Suprapubic skin (tissue), 3 donors: ENCODE measurements at regions not wholly inside any gene's neighbourhood (a gene's known extent, or its start where the extent isn't known, plus 50 kb on each side); places are given as distances from the start of the nearest gene placed in this dataset.
"Not testable (repeated sequence)": the region's sequence is repeated elsewhere in the genome, so short reads cannot be mapped to it uniquely, and the experiment has no call there.

Experiments used
- EP300 ChIP-seq: sonication (generic); formaldehyde crosslinking; IDR thresholded peaks from one replicate; pipeline ENCODE4 v1.6.1; 2017; ENCODE audit warnings: antibody characterized with exemption
- POLR2A ChIP-seq, 2 donors: fragments of 450-650 bp; IDR thresholded peaks; one replicate each; pipeline ENCODE4 v1.6.1; 2017; ENCODE audit warnings: antibody characterized with exemption in 2 of 2, mild to moderate bottlenecking in 2 of 2, moderate library complexity in 2 of 2
- TF ChIP-seq, protein P1 (sequence below), 2 donors: fragments of 200-600 bp in 1 of 2; fragments of 450-650 bp in 1 of 2; sonication (generic) in 1 of 2; IDR thresholded peaks; one replicate each; pipeline ENCODE4 v1.5.1; 2016 to 2019; ENCODE audit warnings: antibody characterized with exemption in 2 of 2, mild to moderate bottlenecking in 1 of 2, moderate library complexity in 1 of 2

DNA sequence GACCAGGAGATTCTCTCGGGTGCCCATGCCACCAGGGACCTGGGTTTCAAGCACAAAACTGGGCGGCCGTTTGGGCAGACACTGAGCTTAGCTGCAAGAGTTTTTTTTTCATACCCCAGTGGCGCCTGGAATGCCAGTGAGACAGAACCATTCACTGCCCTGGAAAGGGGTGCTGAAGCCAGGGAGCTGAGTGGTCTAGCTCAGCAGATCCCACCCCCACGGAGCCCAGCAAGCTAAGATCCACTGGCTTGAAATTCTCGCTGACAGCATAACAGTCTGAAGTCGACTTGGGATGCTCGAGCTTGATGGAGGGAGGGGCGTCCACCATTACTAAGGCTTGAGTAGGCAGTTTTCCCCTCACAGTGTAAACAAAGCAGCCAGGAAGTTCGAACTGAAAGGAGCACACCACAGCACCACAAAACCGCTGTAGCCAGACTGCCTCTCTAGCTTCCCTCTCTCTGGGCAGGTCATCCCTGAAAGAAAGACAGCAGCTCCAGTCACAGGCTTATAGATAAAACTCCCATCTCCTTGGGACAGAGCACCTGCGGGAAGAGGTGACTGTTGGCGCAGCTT, 157.7 kb downstream of the GIPC2 start:
- TF ChIP-seq, protein P1, sequence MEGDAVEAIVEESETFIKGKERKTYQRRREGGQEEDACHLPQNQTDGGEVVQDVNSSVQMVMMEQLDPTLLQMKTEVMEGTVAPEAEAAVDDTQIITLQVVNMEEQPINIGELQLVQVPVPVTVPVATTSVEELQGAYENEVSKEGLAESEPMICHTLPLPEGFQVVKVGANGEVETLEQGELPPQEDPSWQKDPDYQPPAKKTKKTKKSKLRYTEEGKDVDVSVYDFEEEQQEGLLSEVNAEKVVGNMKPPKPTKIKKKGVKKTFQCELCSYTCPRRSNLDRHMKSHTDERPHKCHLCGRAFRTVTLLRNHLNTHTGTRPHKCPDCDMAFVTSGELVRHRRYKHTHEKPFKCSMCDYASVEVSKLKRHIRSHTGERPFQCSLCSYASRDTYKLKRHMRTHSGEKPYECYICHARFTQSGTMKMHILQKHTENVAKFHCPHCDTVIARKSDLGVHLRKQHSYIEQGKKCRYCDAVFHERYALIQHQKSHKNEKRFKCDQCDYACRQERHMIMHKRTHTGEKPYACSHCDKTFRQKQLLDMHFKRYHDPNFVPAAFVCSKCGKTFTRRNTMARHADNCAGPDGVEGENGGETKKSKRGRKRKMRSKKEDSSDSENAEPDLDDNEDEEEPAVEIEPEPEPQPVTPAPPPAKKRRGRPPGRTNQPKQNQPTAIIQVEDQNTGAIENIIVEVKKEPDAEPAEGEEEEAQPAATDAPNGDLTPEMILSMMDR (IDR thresholded peaks at IDR 0.05), result not testable (repeated sequence)
- not testable (repeated sequence) for TF ChIP-seq EP300; POLR2A (IDR thresholded peaks at IDR 0.05)
